ENCODE measurements at regions not wholly inside any gene's neighbourhood (a gene's known extent, or its start where the extent isn't known, plus 50 kb on each side); places are given as distances from the start of the nearest gene placed in this dataset.

DNA sequence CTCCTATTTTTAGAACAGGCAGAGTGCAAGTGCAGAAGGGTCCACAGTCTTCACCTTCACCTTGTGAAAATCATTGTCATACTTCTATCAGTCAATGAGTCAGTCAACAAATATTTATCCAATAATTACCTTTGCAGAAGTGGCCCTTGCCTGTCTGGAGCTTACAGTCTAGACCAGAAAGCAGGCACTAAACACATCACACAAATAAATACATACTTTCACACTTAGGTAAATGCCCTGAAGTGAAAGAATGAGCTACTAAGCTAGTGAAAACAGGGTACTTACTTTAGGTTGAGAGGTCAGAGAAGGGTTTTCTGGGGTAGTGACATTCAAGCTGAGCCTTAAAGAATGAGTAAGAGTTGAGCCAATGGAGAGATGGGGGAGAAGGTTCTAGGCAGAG, 421.9 kb upstream of the ADAMTSL1 start:
- no peak for DNase-seq
- H3K36me3 ChIP-seq (ENCODE audit: control insufficient read depth, insufficient read depth, low read length) = no peaks in the 10 kb centered on the region
- TF ChIP-seq RFX5 (IDR thresholded peaks at IDR 0.05; ENCODE audit: low read depth, low read length) (no peak), RAD21 (IDR thresholded peaks at IDR 0.05; ENCODE audit: low read length) (no peak), NFE2L2 (IDR thresholded peaks at IDR 0.05; ENCODE audit: low read depth, low read length) (no peak), ELK1 (IDR thresholded peaks at IDR 0.05; ENCODE audit: borderline replicate concordance, low read depth, low read length) (no peak), POLR2A (IDR thresholded peaks at IDR 0.05; ENCODE audit: low read depth, low read length) (no peak), FOS (IDR thresholded peaks at IDR 0.05; ENCODE audit: low read depth, low read length) (no peak), MAZ (IDR thresholded peaks at IDR 0.05; ENCODE audit: borderline replicate concordance, low read depth, low read length) (no peak), SMC3 (IDR thresholded peaks at IDR 0.05; ENCODE audit: low read depth, low read length) (no peak), BHLHE40 (IDR thresholded peaks at IDR 0.05; ENCODE audit: low read depth, low read length) (no peak), CTCF (conservative IDR thresholded peaks at IDR 0.05; ENCODE audit: low read depth, low read length) (no peak), MXI1 (IDR thresholded peaks at IDR 0.05; ENCODE audit: borderline replicate concordance, low read depth, low read length) (no peak), MAFK (IDR thresholded peaks at IDR 0.05; ENCODE audit: low read depth, low read length) (no peak), CEBPB (IDR thresholded peaks at IDR 0.05; ENCODE audit: low read depth, low read length) (no peak), CHD1 (IDR thresholded peaks at IDR 0.05; ENCODE audit: low read depth, low read length) (no peak), RCOR1 (IDR thresholded peaks at IDR 0.05; ENCODE audit: insufficient replicate concordance, low read length) (no peak)
- TF ChIP-seq, protein P1, sequence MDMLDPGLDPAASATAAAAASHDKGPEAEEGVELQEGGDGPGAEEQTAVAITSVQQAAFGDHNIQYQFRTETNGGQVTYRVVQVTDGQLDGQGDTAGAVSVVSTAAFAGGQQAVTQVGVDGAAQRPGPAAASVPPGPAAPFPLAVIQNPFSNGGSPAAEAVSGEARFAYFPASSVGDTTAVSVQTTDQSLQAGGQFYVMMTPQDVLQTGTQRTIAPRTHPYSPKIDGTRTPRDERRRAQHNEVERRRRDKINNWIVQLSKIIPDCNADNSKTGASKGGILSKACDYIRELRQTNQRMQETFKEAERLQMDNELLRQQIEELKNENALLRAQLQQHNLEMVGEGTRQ (IDR thresholded peaks at IDR 0.05; ENCODE audit: low read depth, low read length) = no peak
- H3K4ac ChIP-seq (ENCODE audit: low read depth, low read length) = no peak overlapping the region
- no peak overlapping the region for H2BK15ac ChIP-seq (ENCODE audit: low read depth, low read length)
- H2AFZ ChIP-seq (replicated peaks; ENCODE audit: low read length, poor library complexity) = no peak overlapping the region
- H4K8ac ChIP-seq (ENCODE audit: low read depth in 2 of 2, low read length in 2 of 2) = no peak overlapping the region
- no peak overlapping the region for H4K91ac ChIP-seq (ENCODE audit: insufficient read depth, low read depth, low read length)
- H3K4me3 ChIP-seq (ENCODE audit: insufficient read depth, low read depth, low read length) = no peak overlapping the region
- H3K79me1 ChIP-seq (ENCODE audit: low read depth in 1 of 2, low read length in 2 of 2) = no peaks in the 10 kb centered on the region
- H2BK20ac ChIP-seq (ENCODE audit: low read depth, low read length) = no peak overlapping the region
- intact Hi-C loops (cut with micrococcal nuclease) (no loop called here), in situ Hi-C loops (cut with MboI; ENCODE audit: low sequenced_read_pairs) (no loop called here), dilution Hi-C loops (cut with HindIII; ENCODE audit: low sequenced_read_pairs, unreplicated experiment) (no loop called here)
- H3K4me1 ChIP-seq (ENCODE audit: control insufficient read depth, insufficient read depth, low read length) = no peaks in the 10 kb centered on the region
- ATAC-seq (ENCODE audit: low read depth) = no peak
- no peak overlapping the region for H3K9ac ChIP-seq (ENCODE audit: low read depth, low read length)
- H3K27me3 ChIP-seq (ENCODE audit: control insufficient read depth, insufficient read depth, low read length) = no peaks in the 10 kb centered on the region
- no peak overlapping the region for H2BK120ac ChIP-seq (ENCODE audit: low read depth, low read length)
- no peak overlapping the region for H2AK5ac ChIP-seq (ENCODE audit: low read depth, low read length)
- H3K18ac ChIP-seq (ENCODE audit: low read depth, low read length) = no peak overlapping the region
- ChIA-PET POLR2A (ENCODE audit: unreplicated experiment) (no interaction called here), CTCF (no interaction called here)
- H2BK5ac ChIP-seq (ENCODE audit: low read depth, low read length, poor library complexity, severe bottlenecking) = no peak overlapping the region
- no peaks in the 10 kb centered on the region for H3K9me3 ChIP-seq (ENCODE audit: control insufficient read depth, insufficient read depth, low read length)
- BruUV-seq (replicated peaks) = no TSS peak
- H3K27ac ChIP-seq (ENCODE audit: insufficient read depth, low read length) = no peak overlapping the region
- no peak overlapping the region for H3K23ac ChIP-seq (ENCODE audit: low read depth, low read length)
- H3K9me1 ChIP-seq (ENCODE audit: insufficient read depth, low read length) = no peaks in the 10 kb centered on the region
- H4K5ac ChIP-seq (ENCODE audit: low read depth, low read length) = no peak overlapping the region
- H3K14ac ChIP-seq (replicated peaks; ENCODE audit: low read depth, low read length) = no peak overlapping the region
- no peaks in the 10 kb centered on the region for H4K20me1 ChIP-seq (ENCODE audit: insufficient read depth, low read length)
- H3K56ac ChIP-seq (ENCODE audit: extremely low read depth, insufficient read depth, low read length) = no peak overlapping the region
- no peak overlapping the region for H2AK9ac ChIP-seq (replicated peaks; ENCODE audit: low read depth, low read length, poor library complexity)
- no peak overlapping the region for H3K4me2 ChIP-seq (ENCODE audit: low read depth, low read length)
